ENCODE measurements at regions not wholly inside any gene's neighbourhood (a gene's known extent, or its start where the extent isn't known, plus 50 kb on each side); places are given as distances from the start of the nearest gene placed in this dataset.
"Not testable (repeated sequence)": the region's sequence is repeated elsewhere in the genome, so short reads cannot be mapped to it uniquely, and the experiment has no call there.

GRCh38 chr14:52124791-52125684, 56.2 kb upstream of the NID2 start:
- DNase-seq (ENCODE audit: low spot score): no peak

DNA sequence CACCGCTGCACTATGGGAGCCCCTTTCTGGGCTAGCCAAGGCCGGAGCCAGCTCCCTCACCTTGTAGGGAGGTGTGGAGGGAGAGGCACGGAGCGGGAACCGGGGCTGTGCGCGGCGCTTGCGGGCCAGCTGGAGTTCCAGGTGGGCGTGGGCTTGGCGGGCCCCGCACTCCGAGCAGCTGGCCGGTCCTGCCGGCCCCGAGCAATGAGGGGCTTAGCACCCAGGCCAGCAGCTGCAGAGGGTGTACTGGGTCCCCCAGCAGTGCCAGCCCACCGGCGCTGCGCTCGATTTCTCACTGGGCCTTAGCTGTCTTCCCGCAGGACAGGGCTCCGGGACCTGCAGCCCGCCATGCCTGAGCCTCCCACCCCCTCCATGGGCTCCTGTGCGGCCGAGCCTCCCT, 53.3 kb upstream of the NID2 start:
- DNase-seq (ENCODE audit: low spot score): not testable (repeated sequence)

DNA sequence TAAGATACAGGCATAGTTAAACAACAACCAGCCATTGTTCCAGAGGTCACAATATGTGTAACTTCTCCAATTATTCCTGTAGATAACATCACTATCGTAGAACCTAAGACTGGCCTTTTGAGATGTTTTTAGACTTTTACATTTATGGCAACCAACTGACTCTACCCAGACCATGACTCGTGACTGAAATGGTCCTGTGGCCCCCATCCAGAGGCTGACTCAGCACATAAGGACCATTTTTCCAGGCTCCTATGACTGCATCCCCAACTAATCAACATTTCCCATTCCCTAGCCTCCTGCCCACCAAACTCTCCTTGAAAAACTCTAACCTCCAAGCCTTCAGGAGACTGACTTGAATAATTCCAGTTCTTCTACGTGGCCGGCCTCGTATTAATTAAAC, 52.6 kb upstream of the NID2 start:
- DNase-seq (ENCODE audit: low spot score): no peak

DNA sequence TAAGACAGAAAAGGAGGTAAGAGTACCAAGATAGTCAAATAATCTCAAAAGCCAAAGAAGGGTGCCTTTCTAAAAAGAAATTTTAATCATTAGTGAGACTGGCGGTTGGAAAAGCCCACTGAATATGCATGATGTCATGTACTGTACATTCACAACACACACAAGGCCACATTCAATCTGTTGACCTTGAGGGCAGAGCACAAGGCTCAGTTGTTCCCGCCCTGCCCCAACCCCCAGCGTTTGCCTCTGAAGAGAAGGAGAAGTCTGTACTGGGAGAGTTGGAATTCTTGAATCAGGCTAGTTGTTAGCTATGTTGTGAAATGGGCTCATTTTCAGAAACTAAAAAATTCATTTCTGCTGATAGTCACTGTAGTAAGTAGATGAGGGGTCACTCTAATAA, 50.2 kb upstream of the NID2 start:
- no peak for DNase-seq (ENCODE audit: low spot score)

Measured in ecto neural progenitor cell (in vitro differentiated cells).